ENCODE measurements at regions not wholly inside any gene's neighbourhood (a gene's known extent, or its start where the extent isn't known, plus 50 kb on each side); places are given as distances from the start of the nearest gene placed in this dataset.

DNA sequence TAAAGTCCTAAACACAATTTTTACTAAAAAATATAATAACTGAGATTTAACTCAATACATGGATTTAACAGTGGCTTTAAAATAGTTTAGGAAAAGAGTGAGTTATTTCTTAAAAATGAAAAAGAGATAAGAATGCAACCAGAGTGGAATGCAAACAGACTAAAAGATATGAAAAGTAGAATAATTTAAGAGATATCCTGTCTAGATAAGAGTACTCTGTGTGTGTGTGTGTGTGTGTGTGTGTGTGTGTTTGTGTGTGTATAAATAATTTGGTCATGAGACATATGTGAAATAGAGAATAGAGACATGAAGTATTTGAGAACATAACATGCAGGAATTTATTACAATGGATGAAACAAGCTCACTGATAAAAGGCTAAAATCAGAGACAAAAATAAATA is 986.9 kb upstream of the CHORDC1 start:
- H3K36me3 Mint-ChIP-seq (ENCODE audit: low read depth) = no peaks in the 10 kb centered on the region
- H3K27ac Mint-ChIP-seq = no peak overlapping the region
- H3K27me3 Mint-ChIP-seq (ENCODE audit: low read depth, poor library complexity) = peaks cover 5% of the 10 kb centered on the region
- H3K4me1 Mint-ChIP-seq = no peaks in the 10 kb centered on the region
- no peak overlapping the region for H3K4me3 Mint-ChIP-seq
- DNase-seq = no peak
- H3K9me3 Mint-ChIP-seq = no peaks in the 10 kb centered on the region
- TF ChIP-seq, protein P1, sequence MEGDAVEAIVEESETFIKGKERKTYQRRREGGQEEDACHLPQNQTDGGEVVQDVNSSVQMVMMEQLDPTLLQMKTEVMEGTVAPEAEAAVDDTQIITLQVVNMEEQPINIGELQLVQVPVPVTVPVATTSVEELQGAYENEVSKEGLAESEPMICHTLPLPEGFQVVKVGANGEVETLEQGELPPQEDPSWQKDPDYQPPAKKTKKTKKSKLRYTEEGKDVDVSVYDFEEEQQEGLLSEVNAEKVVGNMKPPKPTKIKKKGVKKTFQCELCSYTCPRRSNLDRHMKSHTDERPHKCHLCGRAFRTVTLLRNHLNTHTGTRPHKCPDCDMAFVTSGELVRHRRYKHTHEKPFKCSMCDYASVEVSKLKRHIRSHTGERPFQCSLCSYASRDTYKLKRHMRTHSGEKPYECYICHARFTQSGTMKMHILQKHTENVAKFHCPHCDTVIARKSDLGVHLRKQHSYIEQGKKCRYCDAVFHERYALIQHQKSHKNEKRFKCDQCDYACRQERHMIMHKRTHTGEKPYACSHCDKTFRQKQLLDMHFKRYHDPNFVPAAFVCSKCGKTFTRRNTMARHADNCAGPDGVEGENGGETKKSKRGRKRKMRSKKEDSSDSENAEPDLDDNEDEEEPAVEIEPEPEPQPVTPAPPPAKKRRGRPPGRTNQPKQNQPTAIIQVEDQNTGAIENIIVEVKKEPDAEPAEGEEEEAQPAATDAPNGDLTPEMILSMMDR (IDR thresholded peaks at IDR 0.05) = no peak

DNA sequence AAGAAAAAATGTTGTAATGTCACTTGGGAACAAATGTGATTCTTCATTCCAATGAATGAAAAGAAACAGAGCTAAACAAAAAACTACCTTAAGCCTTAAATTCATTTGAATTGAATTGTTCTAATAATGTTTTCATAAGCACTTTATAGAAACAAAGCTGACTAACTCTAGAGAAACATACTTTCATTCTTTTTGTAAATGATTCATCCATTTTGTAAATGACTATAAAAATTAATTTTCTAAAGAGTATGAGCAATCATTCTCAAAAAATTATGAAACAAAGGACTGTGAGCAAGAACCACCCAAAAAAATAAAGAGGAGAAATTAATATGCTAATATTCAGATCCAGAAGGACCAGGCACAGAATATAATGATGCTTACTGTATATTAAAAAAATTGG is 986.5 kb upstream of the CHORDC1 start:
- no peaks in the 10 kb centered on the region for H3K36me3 Mint-ChIP-seq (ENCODE audit: low read depth)
- no peak overlapping the region for H3K27ac Mint-ChIP-seq
- H3K27me3 Mint-ChIP-seq (ENCODE audit: low read depth, poor library complexity) = peaks cover 5% of the 10 kb centered on the region
- no peaks in the 10 kb centered on the region for H3K4me1 Mint-ChIP-seq
- H3K9me3 Mint-ChIP-seq = no peaks in the 10 kb centered on the region
- TF ChIP-seq, protein P1 (IDR thresholded peaks at IDR 0.05) = no peak
- DNase-seq = no peak
- no peak overlapping the region for H3K4me3 Mint-ChIP-seq

DNA sequence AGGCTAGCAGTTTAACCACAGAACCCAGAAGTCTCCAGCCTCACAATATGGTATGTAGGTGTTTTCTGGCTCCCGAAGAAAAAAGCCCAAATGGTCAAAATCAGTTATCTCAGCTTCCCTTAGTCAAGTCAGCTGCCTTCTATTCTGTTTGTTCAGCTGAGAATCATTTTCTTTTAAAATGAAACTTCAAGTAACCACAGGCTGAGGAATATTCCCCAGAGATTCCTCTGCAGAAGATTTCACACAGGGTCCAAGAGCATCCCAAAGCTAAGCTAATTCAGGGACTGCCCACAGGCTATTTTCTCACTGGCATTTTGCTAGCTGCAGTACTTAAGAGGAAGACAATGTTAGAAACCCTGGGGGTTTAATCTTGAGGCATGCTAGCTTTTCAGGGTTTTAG is 977.0 kb upstream of the CHORDC1 start:
- Mint-ChIP-seq H3K4me1 (no peaks in the 10 kb centered on the region), H3K27ac (no peak overlapping the region), H3K9me3 (no peaks in the 10 kb centered on the region), H3K36me3 (ENCODE audit: low read depth) (no peaks in the 10 kb centered on the region), H3K4me3 (no peak overlapping the region), H3K27me3 (ENCODE audit: low read depth, poor library complexity) (no peaks in the 10 kb centered on the region)
- TF ChIP-seq, protein P1 (IDR thresholded peaks at IDR 0.05) = no peak
- no peak for DNase-seq

DNA sequence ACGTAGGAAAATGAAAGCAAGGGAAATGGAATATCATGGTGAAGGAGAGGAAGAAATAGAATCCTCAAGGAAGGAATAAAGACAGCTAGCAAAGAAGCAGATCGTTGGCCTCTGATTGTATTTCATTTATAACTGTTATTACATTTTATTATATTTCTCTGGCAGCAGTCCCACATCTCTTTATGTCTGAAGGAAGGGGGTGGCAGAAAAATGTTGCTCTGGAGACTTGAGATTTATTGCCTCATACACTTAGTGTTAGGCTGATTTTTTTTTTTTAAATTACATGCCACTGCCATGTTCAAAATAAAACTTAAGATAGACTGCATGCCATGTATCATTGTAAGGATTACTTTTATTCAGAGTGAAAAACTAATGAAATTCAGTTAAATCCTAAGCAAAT is 971.7 kb upstream of the CHORDC1 start:
- Mint-ChIP-seq H3K4me1 (no peaks in the 10 kb centered on the region), H3K36me3 (ENCODE audit: low read depth) (no peaks in the 10 kb centered on the region), H3K4me3 (no peak overlapping the region), H3K27me3 (ENCODE audit: low read depth, poor library complexity) (peaks cover 3% of the 10 kb centered on the region), H3K27ac (no peak overlapping the region), H3K9me3 (no peaks in the 10 kb centered on the region)
- no peak for DNase-seq
- TF ChIP-seq, protein P1 (IDR thresholded peaks at IDR 0.05) = no peak

DNA sequence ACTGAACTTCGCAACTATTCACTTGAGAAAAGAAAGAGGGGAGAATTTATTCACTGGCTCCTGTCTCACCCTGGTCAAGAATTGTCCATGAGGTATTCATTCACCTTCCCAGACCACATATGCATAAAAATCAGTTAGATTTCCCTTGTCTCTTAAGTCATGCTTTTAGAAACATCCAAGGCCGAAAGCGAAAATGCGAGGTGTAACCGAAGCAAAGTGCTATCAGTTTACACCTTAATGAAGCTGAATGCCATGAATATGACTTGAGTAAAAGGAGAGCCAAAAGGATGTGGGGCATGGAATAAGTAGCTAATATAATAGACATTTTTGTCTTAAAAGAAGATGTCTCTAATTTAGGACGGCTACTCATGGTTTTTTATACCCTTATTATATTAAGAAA is 965.6 kb upstream of the CHORDC1 start:
- Mint-ChIP-seq H3K27me3 (ENCODE audit: low read depth, poor library complexity) (peaks cover 3% of the 10 kb centered on the region), H3K4me1 (no peaks in the 10 kb centered on the region), H3K9me3 (no peaks in the 10 kb centered on the region), H3K36me3 (ENCODE audit: low read depth) (no peaks in the 10 kb centered on the region), H3K27ac (no peak overlapping the region), H3K4me3 (no peak overlapping the region)
- TF ChIP-seq, protein P1 (IDR thresholded peaks at IDR 0.05) = no peak
- no peak for DNase-seq

DNA sequence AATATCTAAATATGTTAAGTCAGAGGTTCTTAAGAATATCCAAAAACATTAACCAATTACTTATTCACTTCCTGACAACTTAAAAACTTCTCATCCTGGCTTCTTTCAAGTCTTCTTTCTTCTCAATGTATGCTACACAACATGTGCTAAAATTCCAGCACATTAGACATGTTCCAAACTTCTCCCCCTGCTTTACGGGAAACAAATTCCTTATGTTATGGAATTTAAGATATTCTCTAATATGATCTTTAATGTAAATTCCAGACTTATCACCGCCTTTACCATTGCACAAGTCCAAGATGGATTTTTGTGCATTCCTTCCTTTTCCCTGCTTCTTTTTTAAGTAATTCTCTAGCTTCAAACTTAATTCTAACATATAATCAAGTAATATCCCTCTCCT is 964.5 kb upstream of the CHORDC1 start:
- peaks cover 6% of the 10 kb centered on the region for H3K9me3 Mint-ChIP-seq
- TF ChIP-seq, protein P1 (IDR thresholded peaks at IDR 0.05) = no peak
- H3K27ac Mint-ChIP-seq = no peak overlapping the region
- no peaks in the 10 kb centered on the region for H3K36me3 Mint-ChIP-seq (ENCODE audit: low read depth)
- no peak for DNase-seq
- no peak overlapping the region for H3K4me3 Mint-ChIP-seq
- H3K4me1 Mint-ChIP-seq = no peaks in the 10 kb centered on the region
- H3K27me3 Mint-ChIP-seq (ENCODE audit: low read depth, poor library complexity) = no peaks in the 10 kb centered on the region

All from nephron progenitor cell (in vitro differentiated cells).